ENCODE measurements at regions not wholly inside any gene's neighbourhood (a gene's known extent, or its start where the extent isn't known, plus 50 kb on each side); places are given as distances from the start of the nearest gene placed in this dataset.

- TF ChIP-seq, protein P1, sequence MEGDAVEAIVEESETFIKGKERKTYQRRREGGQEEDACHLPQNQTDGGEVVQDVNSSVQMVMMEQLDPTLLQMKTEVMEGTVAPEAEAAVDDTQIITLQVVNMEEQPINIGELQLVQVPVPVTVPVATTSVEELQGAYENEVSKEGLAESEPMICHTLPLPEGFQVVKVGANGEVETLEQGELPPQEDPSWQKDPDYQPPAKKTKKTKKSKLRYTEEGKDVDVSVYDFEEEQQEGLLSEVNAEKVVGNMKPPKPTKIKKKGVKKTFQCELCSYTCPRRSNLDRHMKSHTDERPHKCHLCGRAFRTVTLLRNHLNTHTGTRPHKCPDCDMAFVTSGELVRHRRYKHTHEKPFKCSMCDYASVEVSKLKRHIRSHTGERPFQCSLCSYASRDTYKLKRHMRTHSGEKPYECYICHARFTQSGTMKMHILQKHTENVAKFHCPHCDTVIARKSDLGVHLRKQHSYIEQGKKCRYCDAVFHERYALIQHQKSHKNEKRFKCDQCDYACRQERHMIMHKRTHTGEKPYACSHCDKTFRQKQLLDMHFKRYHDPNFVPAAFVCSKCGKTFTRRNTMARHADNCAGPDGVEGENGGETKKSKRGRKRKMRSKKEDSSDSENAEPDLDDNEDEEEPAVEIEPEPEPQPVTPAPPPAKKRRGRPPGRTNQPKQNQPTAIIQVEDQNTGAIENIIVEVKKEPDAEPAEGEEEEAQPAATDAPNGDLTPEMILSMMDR (conservative IDR thresholded peaks at IDR 0.05; ENCODE audit: low read depth, low read length): no peak
- TF ChIP-seq ELK1 (IDR thresholded peaks at IDR 0.05; ENCODE audit: borderline replicate concordance, low read depth, low read length) (no peak), MAFK (IDR thresholded peaks at IDR 0.05; ENCODE audit: low read depth, low read length) (no peak), POLR2A (IDR thresholded peaks at IDR 0.05; ENCODE audit: low read depth, low read length) (no peak), FOS (IDR thresholded peaks at IDR 0.05; ENCODE audit: low read depth, low read length) (no peak), RFX5 (IDR thresholded peaks at IDR 0.05; ENCODE audit: low read depth, low read length) (no peak)
Measured at GRCh38 chr4:187000281-187000680, 276.6 kb upstream of the FAT1 start.
